ENCODE measurements at regions not wholly inside any gene's neighbourhood (a gene's known extent, or its start where the extent isn't known, plus 50 kb on each side); places are given as distances from the start of the nearest gene placed in this dataset.
"Not testable (repeated sequence)": the region's sequence is repeated elsewhere in the genome, so short reads cannot be mapped to it uniquely, and the experiment has no call there.

GRCh38 chrX:151042842-151043241, 59.7 kb downstream of the HMGB3 start:
- DNase-seq (ENCODE audit: low spot score) = no peak

- DNase-seq (ENCODE audit: low spot score) = not testable (repeated sequence)
Observed at GRCh38 chrX:151066373-151066772, 83.2 kb downstream of the HMGB3 start.

GRCh38 chrX:151073767-151074166, 90.6 kb downstream of the HMGB3 start:
- no peak for DNase-seq (ENCODE audit: low spot score)

- DNase-seq (ENCODE audit: low spot score) = no peak
Observed at GRCh38 chrX:151081016-151081415, 95.4 kb upstream of the GPR50 start.

GRCh38 chrX:151082077-151082948, 94.1 kb upstream of the GPR50 start:
- DNase-seq (ENCODE audit: low spot score) = peak; percentile 18

GRCh38 chrX:151084454-151084853, 91.9 kb upstream of the GPR50 start:
- DNase-seq (ENCODE audit: low spot score) = no peak

DNA sequence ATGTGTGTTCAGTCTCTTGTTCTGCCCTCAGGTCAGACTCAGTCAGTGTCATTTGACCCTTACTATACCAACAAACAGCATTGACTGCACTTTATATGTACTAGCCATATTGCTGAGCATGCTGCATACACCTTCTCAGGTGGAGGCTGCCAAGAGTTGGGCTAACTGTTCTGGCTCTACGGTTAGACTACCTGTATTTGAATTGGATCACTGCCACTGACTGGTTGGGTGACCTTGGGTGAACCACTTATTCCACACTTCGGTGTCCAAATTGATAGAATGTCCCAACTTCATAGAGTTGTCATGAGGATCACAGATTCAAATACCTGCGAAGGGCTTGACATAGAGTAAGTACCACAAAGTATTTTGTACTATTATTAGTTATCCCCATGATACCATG, 91.2 kb upstream of the GPR50 start:
- DNase-seq (ENCODE audit: low spot score) = no peak

- DNase-seq (ENCODE audit: low spot score) = no peak
Observed at GRCh38 chrX:151088221-151088620, 88.2 kb upstream of the GPR50 start.

- DNase-seq (ENCODE audit: low spot score) = no peak
Observed at GRCh38 chrX:151099001-151099400, 77.4 kb upstream of the GPR50 start.

DNA sequence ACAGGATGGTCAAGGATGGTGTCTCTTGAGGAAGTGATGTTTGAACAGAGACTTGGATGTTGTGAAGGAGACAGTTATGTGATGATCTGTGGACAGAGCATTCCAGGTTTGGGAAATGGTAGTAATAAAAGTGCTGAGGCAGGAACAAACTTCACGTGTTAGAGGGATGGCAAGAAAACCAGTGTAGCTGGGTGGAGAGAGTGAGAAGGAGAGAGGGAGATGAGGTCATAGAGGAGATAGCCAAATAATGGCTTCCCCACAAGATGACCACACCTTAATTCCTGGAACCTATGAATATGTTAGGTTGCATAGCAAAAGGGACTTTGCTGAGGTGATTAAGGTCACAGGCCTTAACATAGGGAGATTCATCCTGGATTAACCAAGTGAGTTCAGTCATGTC, 75.6 kb upstream of the GPR50 start:
- DNase-seq (ENCODE audit: low spot score) = no peak

GRCh38 chrX:151113200-151113599, 63.2 kb upstream of the GPR50 start:
- DNase-seq (ENCODE audit: low spot score) = not testable (repeated sequence)
